ENCODE measurements at regions not wholly inside any gene's neighbourhood (a gene's known extent, or its start where the extent isn't known, plus 50 kb on each side); places are given as distances from the start of the nearest gene placed in this dataset.

GRCh38 chr1:192925609-192926008 is 116.8 kb downstream of the RGS2 start:
- Mint-ChIP-seq H3K27ac (no peak overlapping the region), H3K9me3 (no peaks in the 10 kb centered on the region), H3K36me3 (peaks cover 0 to 11% (median 0%) of the 10 kb centered on the region in 3 donors), H3K4me3 (no peak overlapping the region), H3K27me3 (peaks cover 0 to 2% of the 10 kb centered on the region in 2 donors), H3K4me1 (no peaks in the 10 kb centered on the region)
- ChIA-PET POLR2A (no interaction called here), CTCF (interaction anchor here (0.6 kb wide), 1 partner anchor 17 kb away, joined by 3 read pairs; no protein-coding TSS in a partner anchor)
- Histone ChIP-seq H3K4me1 (ENCODE audit: insufficient read depth, low read length) (no peaks in the 10 kb centered on the region), H3K9me3 (ENCODE audit: low read length) (no peaks in the 10 kb centered on the region), H3K36me3 (ENCODE audit: insufficient read depth, low read length) (no peaks in the 10 kb centered on the region), H3K27ac (ENCODE audit: low read depth, low read length) (no peak overlapping the region), H3K4me3 (ENCODE audit: low read length) (no peak overlapping the region), H3K27me3 (ENCODE audit: insufficient read depth, low read length, poor library complexity, severe bottlenecking) (no peaks in the 10 kb centered on the region)
- no peak for DNase-seq

- ChIA-PET POLR2A (no interaction called here), CTCF (no interaction called here)
- no peaks in the 10 kb centered on the region for H3K9me3 ChIP-seq (ENCODE audit: low read length)
- no peaks in the 10 kb centered on the region for H3K36me3 ChIP-seq (ENCODE audit: insufficient read depth, low read length)
- Mint-ChIP-seq H3K27me3 (peaks cover 0 to 4% of the 10 kb centered on the region in 2 donors), H3K4me3 (no peak overlapping the region), H3K4me1 (no peaks in the 10 kb centered on the region), H3K9me3 (no peaks in the 10 kb centered on the region), H3K27ac (no peak overlapping the region), H3K36me3 (peaks cover 0 to 11% (median 0%) of the 10 kb centered on the region in 3 donors)
- no peak for DNase-seq
- no peaks in the 10 kb centered on the region for H3K27me3 ChIP-seq (ENCODE audit: insufficient read depth, low read length, poor library complexity, severe bottlenecking)
- H3K4me3 ChIP-seq (ENCODE audit: low read length): no peak overlapping the region
- H3K4me1 ChIP-seq (ENCODE audit: insufficient read depth, low read length): no peaks in the 10 kb centered on the region
- H3K27ac ChIP-seq (ENCODE audit: low read depth, low read length): no peak overlapping the region
Measured at GRCh38 chr1:192926736-192927135, 117.9 kb downstream of the RGS2 start.

- Histone ChIP-seq H3K27ac (ENCODE audit: low read depth, low read length) (no peak overlapping the region), H3K36me3 (ENCODE audit: insufficient read depth, low read length) (no peaks in the 10 kb centered on the region), H3K9me3 (ENCODE audit: low read length) (no peaks in the 10 kb centered on the region), H3K4me3 (ENCODE audit: low read length) (no peak overlapping the region), H3K4me1 (ENCODE audit: insufficient read depth, low read length) (no peaks in the 10 kb centered on the region), H3K27me3 (ENCODE audit: insufficient read depth, low read length, poor library complexity, severe bottlenecking) (no peaks in the 10 kb centered on the region)
- no peaks in the 10 kb centered on the region for H3K4me1 Mint-ChIP-seq
- no peak overlapping the region for H3K27ac Mint-ChIP-seq
- H3K9me3 Mint-ChIP-seq: no peaks in the 10 kb centered on the region
- no peak for DNase-seq
- no peak overlapping the region for H3K4me3 Mint-ChIP-seq
- ChIA-PET CTCF (no interaction called here), POLR2A (no interaction called here)
- peaks cover 0 to 4% of the 10 kb centered on the region in 2 donors for H3K27me3 Mint-ChIP-seq
- peaks cover 0 to 11% (median 0%) of the 10 kb centered on the region in 3 donors for H3K36me3 Mint-ChIP-seq
Measured at GRCh38 chr1:192927496-192927895, 118.7 kb downstream of the RGS2 start.

GRCh38 chr1:192929597-192929996 is 120.8 kb downstream of the RGS2 start:
- peaks cover 0 to 4% of the 10 kb centered on the region in 2 donors for H3K27me3 Mint-ChIP-seq
- ChIA-PET POLR2A (no interaction called here), CTCF (interaction anchor here (0.5 kb wide), 1 partner anchor 17 kb away, joined by 3 read pairs; no protein-coding TSS in a partner anchor)
- Histone ChIP-seq H3K4me3 (ENCODE audit: low read length) (no peak overlapping the region), H3K27ac (ENCODE audit: low read depth, low read length) (no peak overlapping the region), H3K9me3 (ENCODE audit: low read length) (no peaks in the 10 kb centered on the region), H3K4me1 (ENCODE audit: insufficient read depth, low read length) (no peaks in the 10 kb centered on the region), H3K36me3 (ENCODE audit: insufficient read depth, low read length) (no peaks in the 10 kb centered on the region), H3K27me3 (ENCODE audit: insufficient read depth, low read length, poor library complexity, severe bottlenecking) (no peaks in the 10 kb centered on the region)
- H3K27ac Mint-ChIP-seq: no peak overlapping the region
- no peaks in the 10 kb centered on the region for H3K36me3 Mint-ChIP-seq
- H3K4me1 Mint-ChIP-seq: no peaks in the 10 kb centered on the region
- no peak overlapping the region for H3K4me3 Mint-ChIP-seq
- no peaks in the 10 kb centered on the region for H3K9me3 Mint-ChIP-seq
- no peak for DNase-seq

- no peak overlapping the region for H3K4me3 ChIP-seq (ENCODE audit: low read length)
- Mint-ChIP-seq H3K27me3 (peaks cover 0 to 6% of the 10 kb centered on the region in 2 donors), H3K4me1 (peaks cover 19 to 23% (median 21%) of the 10 kb centered on the region in 3 donors), H3K9me3 (no peaks in the 10 kb centered on the region), H3K27ac (no peak overlapping the region), H3K4me3 (no peak overlapping the region), H3K36me3 (no peaks in the 10 kb centered on the region)
- POLR2A ChIA-PET: no interaction called here
- no peaks in the 10 kb centered on the region for H3K4me1 ChIP-seq (ENCODE audit: insufficient read depth, low read length)
- no peak for DNase-seq
- CTCF ChIA-PET: interaction anchor here (1.4 kb wide), 1 partner anchor 36 kb away, joined by 3 read pairs; no protein-coding TSS in a partner anchor
- H3K36me3 ChIP-seq (ENCODE audit: insufficient read depth, low read length): no peaks in the 10 kb centered on the region
- H3K9me3 ChIP-seq (ENCODE audit: low read length): no peaks in the 10 kb centered on the region
- no peak overlapping the region for H3K27ac ChIP-seq (ENCODE audit: low read depth, low read length)
- no peaks in the 10 kb centered on the region for H3K27me3 ChIP-seq (ENCODE audit: insufficient read depth, low read length, poor library complexity, severe bottlenecking)
Measured at GRCh38 chr1:192933744-192934143, 124.9 kb downstream of the RGS2 start.

- ChIA-PET POLR2A (interaction anchor here (0.7 kb wide), 1 partner anchor 20 kb away, joined by 3 read pairs; no protein-coding TSS in a partner anchor), CTCF (no interaction called here)
- no peaks in the 10 kb centered on the region for H3K9me3 Mint-ChIP-seq
Measured at GRCh38 chr1:192936313-192937018, 122.7 kb downstream of the UCHL5 start.

GRCh38 chr1:192937128-192937527 is 122.0 kb downstream of the UCHL5 start:
- no peak for DNase-seq
- peaks cover 19 to 23% (median 21%) of the 10 kb centered on the region in 3 donors for H3K4me1 Mint-ChIP-seq
- no peaks in the 10 kb centered on the region for H3K36me3 Mint-ChIP-seq
- ChIA-PET POLR2A (interaction anchor here (0.7 kb wide), 1 partner anchor 20 kb away, joined by 3 read pairs; no protein-coding TSS in a partner anchor), CTCF (interaction anchor here (1.1 kb wide), 1 partner anchor 9 kb away, joined by 3 read pairs; no protein-coding TSS in a partner anchor)
- peak overlapping the region in 5 of 8 donors; percentile 13 to 77 (median 61) for H3K27ac Mint-ChIP-seq
- no peak overlapping the region for H3K4me3 ChIP-seq (ENCODE audit: low read length)
- no peaks in the 10 kb centered on the region for H3K36me3 ChIP-seq (ENCODE audit: insufficient read depth, low read length)
- H3K4me1 ChIP-seq (ENCODE audit: insufficient read depth, low read length): no peaks in the 10 kb centered on the region
- H3K9me3 Mint-ChIP-seq: no peaks in the 10 kb centered on the region
- H3K27me3 Mint-ChIP-seq: peaks cover 0 to 2% of the 10 kb centered on the region in 2 donors
- H3K4me3 Mint-ChIP-seq: peak overlapping the region in 1 of 7 donors; percentile 15
- no peaks in the 10 kb centered on the region for H3K27me3 ChIP-seq (ENCODE audit: insufficient read depth, low read length, poor library complexity, severe bottlenecking)
- H3K9me3 ChIP-seq (ENCODE audit: low read length): no peaks in the 10 kb centered on the region
- no peak overlapping the region for H3K27ac ChIP-seq (ENCODE audit: low read depth, low read length)

More at GRCh38 chr1:192936313-192937018, 122.7 kb downstream of the UCHL5 start:
- H3K27ac Mint-ChIP-seq: peak overlapping the region; percentile 11 to 78 (median 60)
- Histone ChIP-seq H3K27me3 (ENCODE audit: insufficient read depth, low read length, poor library complexity, severe bottlenecking) (no peaks in the 10 kb centered on the region), H3K4me3 (ENCODE audit: low read length) (no peak overlapping the region), H3K27ac (ENCODE audit: low read depth, low read length) (no peak overlapping the region), H3K9me3 (ENCODE audit: low read length) (no peaks in the 10 kb centered on the region), H3K36me3 (ENCODE audit: insufficient read depth, low read length) (no peaks in the 10 kb centered on the region), H3K4me1 (ENCODE audit: insufficient read depth, low read length) (no peaks in the 10 kb centered on the region)
- H3K27me3 Mint-ChIP-seq: peaks cover 0 to 2% of the 10 kb centered on the region in 2 donors
- H3K36me3 Mint-ChIP-seq: no peaks in the 10 kb centered on the region
- peak overlapping the region in 2 of 7 donors; percentile 21 to 27 for H3K4me3 Mint-ChIP-seq
- H3K4me1 Mint-ChIP-seq: peaks cover 19 to 23% (median 21%) of the 10 kb centered on the region in 3 donors
- DNase-seq: peak in 1 of 5 donors; percentile 9

GRCh38 chr1:192939440-192939839 is 119.7 kb downstream of the UCHL5 start:
- Histone ChIP-seq H3K4me1 (ENCODE audit: insufficient read depth, low read length) (no peaks in the 10 kb centered on the region), H3K27ac (ENCODE audit: low read depth, low read length) (no peak overlapping the region), H3K9me3 (ENCODE audit: low read length) (no peaks in the 10 kb centered on the region), H3K4me3 (ENCODE audit: low read length) (no peak overlapping the region), H3K27me3 (ENCODE audit: insufficient read depth, low read length, poor library complexity, severe bottlenecking) (no peaks in the 10 kb centered on the region), H3K36me3 (ENCODE audit: insufficient read depth, low read length) (no peaks in the 10 kb centered on the region)
- no peak overlapping the region for H3K4me3 Mint-ChIP-seq
- no peak for DNase-seq
- H3K9me3 Mint-ChIP-seq: no peaks in the 10 kb centered on the region
- H3K36me3 Mint-ChIP-seq: no peaks in the 10 kb centered on the region
- H3K27me3 Mint-ChIP-seq: peaks cover 0 to 3% of the 10 kb centered on the region in 2 donors
- peaks cover 19 to 23% (median 21%) of the 10 kb centered on the region in 3 donors for H3K4me1 Mint-ChIP-seq
- ChIA-PET CTCF (interaction anchor here (0.7 kb wide), 1 partner anchor 59 kb away, joined by 3 read pairs; no protein-coding TSS in a partner anchor), POLR2A (no interaction called here)
- H3K27ac Mint-ChIP-seq: no peak overlapping the region
